ENCODE measurements at regions not wholly inside any gene's neighbourhood (a gene's known extent, or its start where the extent isn't known, plus 50 kb on each side); places are given as distances from the start of the nearest gene placed in this dataset.

GRCh38 chr12:67151886-67152285 is 117.3 kb upstream of the CAND1 start:
- DNase-seq (no peak), ATAC-seq (no peak)
- intact Hi-C loops (cut with DNase I), result no loop called here

GRCh38 chr12:67152451-67152850 is 116.7 kb upstream of the CAND1 start:
- ATAC-seq (no peak), DNase-seq (no peak)
- intact Hi-C loops (cut with DNase I), result no loop called here

GRCh38 chr12:67154901-67155300 is 114.3 kb upstream of the CAND1 start:
- no peak for DNase-seq
- intact Hi-C loops (cut with DNase I), result no loop called here
- ATAC-seq, result no peak

GRCh38 chr12:67155863-67156262 is 113.3 kb upstream of the CAND1 start:
- DNase-seq (no peak), ATAC-seq (peak in 1 of 2 donors; percentile 11)
- intact Hi-C loops (cut with DNase I), result no loop called here

- ATAC-seq, result peak; percentile 36 to 41
- intact Hi-C loops (cut with DNase I), result loop anchor here in 1 of 2 donors (1.0 kb wide), 1 partner anchor 59 kb away; no protein-coding TSS in a partner anchor
- peak; percentile 23 for DNase-seq
Measured at GRCh38 chr12:67161322-67161918, 107.7 kb upstream of the CAND1 start.

GRCh38 chr12:67173258-67173657 is 95.9 kb upstream of the CAND1 start:
- intact Hi-C loops (cut with DNase I), result no loop called here
- peak in 1 of 2 donors; percentile 67 for ATAC-seq
- no peak for DNase-seq

GRCh38 chr12:67182551-67182950 is 86.6 kb upstream of the CAND1 start:
- intact Hi-C loops (cut with DNase I), result no loop called here
- no peak for ATAC-seq
- DNase-seq, result no peak

- DNase-seq, result peak; percentile 15
- intact Hi-C loops (cut with DNase I), result no loop called here
- ATAC-seq, result no peak
Measured at GRCh38 chr12:67193704-67194103, 75.5 kb upstream of the CAND1 start.

- no peak for ATAC-seq
- DNase-seq, result no peak
- intact Hi-C loops (cut with DNase I), result no loop called here
Measured at GRCh38 chr12:67200386-67200785, 68.8 kb upstream of the CAND1 start.

- no peak for ATAC-seq
- DNase-seq, result no peak
- intact Hi-C loops (cut with DNase I), result no loop called here
Measured at GRCh38 chr12:67202011-67202677, 67.0 kb upstream of the CAND1 start.

- intact Hi-C loops (cut with DNase I), result no loop called here
- DNase-seq (no peak), ATAC-seq (no peak)
Measured at GRCh38 chr12:67202678-67203012, 66.5 kb upstream of the CAND1 start.

GRCh38 chr12:67208281-67209067 is 60.7 kb upstream of the CAND1 start:
- intact Hi-C loops (cut with DNase I), result no loop called here
- DNase-seq (peak; percentile 18), ATAC-seq (peak in 1 of 2 donors; percentile 21)

GRCh38 chr12:67211029-67211428 is 58.1 kb upstream of the CAND1 start:
- intact Hi-C loops (cut with DNase I), result no loop called here
- ATAC-seq (no peak), DNase-seq (no peak)

- ATAC-seq, result no peak
- intact Hi-C loops (cut with DNase I), result no loop called here
- no peak for DNase-seq
Measured at GRCh38 chr12:67211494-67211893, 57.7 kb upstream of the CAND1 start.

- ATAC-seq, result no peak
- intact Hi-C loops (cut with DNase I), result no loop called here
Measured at GRCh38 chr12:67217647-67218046, 51.5 kb upstream of the CAND1 start.

More at GRCh38 chr12:67217647-67218046, 51.5 kb upstream of the CAND1 start:
- DNase-seq, result no peak
